ENCODE measurements at regions not wholly inside any gene's neighbourhood (a gene's known extent, or its start where the extent isn't known, plus 50 kb on each side); places are given as distances from the start of the nearest gene placed in this dataset.

GRCh38 chr13:26914624-26915023 lies 154.0 kb upstream of the GPR12 start:
- no peak for TF ChIP-seq REST (IDR thresholded peaks at IDR 0.05; ENCODE audit: insufficient read depth in 1 of 2, low read depth in 2 of 2, low read length in 2 of 2)
- TF ChIP-seq TAF1 (IDR thresholded peaks at IDR 0.05; ENCODE audit: borderline replicate concordance, insufficient read depth, low read length) = no peak
- no peak for TF ChIP-seq SIN3A (IDR thresholded peaks at IDR 0.05; ENCODE audit: borderline replicate concordance, insufficient read depth, low read length)
- TF ChIP-seq POLR2AphosphoS5 (IDR thresholded peaks at IDR 0.05; ENCODE audit: low read depth, low read length) = no peak
- TF ChIP-seq FOXP2 (optimal IDR thresholded peaks at IDR 0.05; ENCODE audit: borderline replicate concordance, extremely low read depth, extremely low read length, insufficient read depth) = no peak

- TF ChIP-seq SIN3A (IDR thresholded peaks at IDR 0.05; ENCODE audit: borderline replicate concordance, insufficient read depth, low read length) (no peak), POLR2AphosphoS5 (IDR thresholded peaks at IDR 0.05; ENCODE audit: low read depth, low read length) (no peak), FOXP2 (optimal IDR thresholded peaks at IDR 0.05; ENCODE audit: borderline replicate concordance, extremely low read depth, extremely low read length, insufficient read depth) (no peak), TAF1 (IDR thresholded peaks at IDR 0.05; ENCODE audit: borderline replicate concordance, insufficient read depth, low read length) (no peak), REST (IDR thresholded peaks at IDR 0.05; ENCODE audit: insufficient read depth in 1 of 2, low read depth in 2 of 2, low read length in 2 of 2) (no peak)
These were observed 153.6 kb upstream of the GPR12 start for GRCh38 chr13:26914148-26914547.

GRCh38 chr13:26910754-26911465 lies 150.3 kb upstream of the GPR12 start:
- TF ChIP-seq POLR2AphosphoS5 (IDR thresholded peaks at IDR 0.05; ENCODE audit: low read depth, low read length) (no peak), TAF1 (IDR thresholded peaks at IDR 0.05; ENCODE audit: borderline replicate concordance, insufficient read depth, low read length) (no peak), REST (IDR thresholded peaks at IDR 0.05; ENCODE audit: insufficient read depth in 1 of 2, low read depth in 2 of 2, low read length in 2 of 2) (no peak), FOXP2 (optimal IDR thresholded peaks at IDR 0.05; ENCODE audit: borderline replicate concordance, extremely low read depth, extremely low read length, insufficient read depth) (no peak), SIN3A (IDR thresholded peaks at IDR 0.05; ENCODE audit: borderline replicate concordance, insufficient read depth, low read length) (no peak)

- no peak for TF ChIP-seq POLR2AphosphoS5 (IDR thresholded peaks at IDR 0.05; ENCODE audit: low read depth, low read length)
- TF ChIP-seq TAF1 (IDR thresholded peaks at IDR 0.05; ENCODE audit: borderline replicate concordance, insufficient read depth, low read length) = no peak
- TF ChIP-seq REST (IDR thresholded peaks at IDR 0.05; ENCODE audit: insufficient read depth in 1 of 2, low read depth in 2 of 2, low read length in 2 of 2) = no peak
- no peak for TF ChIP-seq FOXP2 (optimal IDR thresholded peaks at IDR 0.05; ENCODE audit: borderline replicate concordance, extremely low read depth, extremely low read length, insufficient read depth)
- TF ChIP-seq SIN3A (IDR thresholded peaks at IDR 0.05; ENCODE audit: borderline replicate concordance, insufficient read depth, low read length) = no peak
These were observed 148.9 kb upstream of the GPR12 start for GRCh38 chr13:26909477-26909876.
